Kidney (tissue), 13 donors: ENCODE measurements at regions not wholly inside any gene's neighbourhood (a gene's known extent, or its start where the extent isn't known, plus 50 kb on each side); places are given as distances from the start of the nearest gene placed in this dataset.

Source experiments
- DNase-seq, 5 donors: peaks; one replicate each; pipeline ENCODE4 v3.0.0-alpha.2; 2013 to 2020
- FAIRE-seq: peaks from 2 replicates; lab custom pipeline; 2012; peaks lifted over from hg19 to GRCh38; lab: Jason Lieb, UNC
- H3K27ac ChIP-seq, 2 donors: one replicate each; pipeline ENCODE4 v1.7.0; 2013; ENCODE audit warnings: low read depth in 2 of 2, low read length in 2 of 2, inconsistent platforms in 1 of 2
- H3K27me3 ChIP-seq: one replicate; pipeline ENCODE4 v1.7.1; 2013; ENCODE audit warnings: low read length, inconsistent platforms; ENCODE audit not compliant: control insufficient read depth, insufficient read depth
- H3K36me3 ChIP-seq, 3 donors: one replicate each; pipeline versions ENCODE4 v1.7.0 to v1.7.1; 2013; ENCODE audit warnings: low read length in 3 of 3, control low read depth in 1 of 3, inconsistent platforms in 1 of 3; ENCODE audit not compliant: insufficient read depth in 3 of 3, control insufficient read depth in 2 of 3
- H3K4me1 ChIP-seq, 3 donors: one replicate each; pipeline versions ENCODE4 v1.7.0 to v1.7.1; 2013; ENCODE audit warnings: low read length in 3 of 3, inconsistent platforms in 1 of 3, low read depth in 1 of 3; ENCODE audit not compliant: control insufficient read depth in 2 of 3, insufficient read depth in 2 of 3
- H3K4me3 ChIP-seq, 3 donors: one replicate each; pipeline versions ENCODE4 v1.7.0 to v1.8.1; 2013; ENCODE audit warnings: low read length in 3 of 3, control low read depth in 1 of 3, inconsistent platforms in 1 of 3
- H3K9ac ChIP-seq, 3 donors: one replicate each; pipeline versions ENCODE4 v1.7.0 to v1.7.1; 2013; ENCODE audit warnings: low read length in 3 of 3, control low read depth in 1 of 3, inconsistent platforms in 1 of 3
- H3K9me3 ChIP-seq, 3 donors: one replicate each; pipeline versions ENCODE4 v1.7.0 to v1.7.1; 2013; ENCODE audit warnings: low read length in 3 of 3, control low read depth in 1 of 3, inconsistent platforms in 1 of 3; ENCODE audit not compliant: control insufficient read depth in 2 of 3, insufficient read depth in 1 of 3
- intact Hi-C: fragments of 100-400 bp; cut with DNase I; formaldehyde crosslinking; loops from one replicate; pipeline ENCODE4 v1.11.1; 2022
- TF ChIP-seq, protein P1 (sequence below): IDR thresholded peaks from 3 replicates; pipeline ENCODE4 v1.5.1; 2012; ENCODE audit warnings: mild to moderate bottlenecking, moderate library complexity, borderline replicate concordance; ENCODE audit not compliant: insufficient read depth; ENCODE audit errors: extremely low read depth
- donor health status: control.
- donor health status: control.
- donor health status: control.
- donor health status: control.
- donor health status: control.
- donor health status: DM: yes; HTN: yes; CAD: no.
- donor health status: Normal renal cell carcinoma (clear cell type).

DNA sequence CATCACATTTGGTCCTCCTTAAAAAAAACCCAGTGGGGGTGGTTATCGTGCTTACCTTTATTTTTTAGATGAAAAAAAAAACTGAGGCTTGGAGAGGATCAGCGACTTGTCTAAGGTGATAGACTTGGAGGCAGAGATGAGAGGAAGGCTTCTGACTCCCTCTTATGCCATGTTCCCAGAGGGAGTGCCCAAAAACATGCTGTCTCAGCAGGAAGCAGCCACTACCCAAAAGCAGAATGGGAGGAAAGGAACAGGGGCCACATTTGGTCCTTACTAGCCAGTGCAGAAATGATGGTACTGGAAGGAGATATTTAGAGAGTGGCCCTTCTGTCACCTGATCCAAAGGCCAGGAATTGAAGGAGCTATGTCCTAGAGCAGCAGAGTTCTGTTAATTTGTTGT, 118.4 kb downstream of the B3GNT2 start:
- H3K4me1 ChIP-seq: peaks cover 0 to 3% (median 0%) of the 10 kb centered on the region in 3 donors
- H3K27me3 ChIP-seq: no peaks in the 10 kb centered on the region
- TF ChIP-seq, protein P1, sequence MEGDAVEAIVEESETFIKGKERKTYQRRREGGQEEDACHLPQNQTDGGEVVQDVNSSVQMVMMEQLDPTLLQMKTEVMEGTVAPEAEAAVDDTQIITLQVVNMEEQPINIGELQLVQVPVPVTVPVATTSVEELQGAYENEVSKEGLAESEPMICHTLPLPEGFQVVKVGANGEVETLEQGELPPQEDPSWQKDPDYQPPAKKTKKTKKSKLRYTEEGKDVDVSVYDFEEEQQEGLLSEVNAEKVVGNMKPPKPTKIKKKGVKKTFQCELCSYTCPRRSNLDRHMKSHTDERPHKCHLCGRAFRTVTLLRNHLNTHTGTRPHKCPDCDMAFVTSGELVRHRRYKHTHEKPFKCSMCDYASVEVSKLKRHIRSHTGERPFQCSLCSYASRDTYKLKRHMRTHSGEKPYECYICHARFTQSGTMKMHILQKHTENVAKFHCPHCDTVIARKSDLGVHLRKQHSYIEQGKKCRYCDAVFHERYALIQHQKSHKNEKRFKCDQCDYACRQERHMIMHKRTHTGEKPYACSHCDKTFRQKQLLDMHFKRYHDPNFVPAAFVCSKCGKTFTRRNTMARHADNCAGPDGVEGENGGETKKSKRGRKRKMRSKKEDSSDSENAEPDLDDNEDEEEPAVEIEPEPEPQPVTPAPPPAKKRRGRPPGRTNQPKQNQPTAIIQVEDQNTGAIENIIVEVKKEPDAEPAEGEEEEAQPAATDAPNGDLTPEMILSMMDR: no peak
- intact Hi-C loops: no loop called here
- H3K4me3 ChIP-seq: no peak overlapping the region
- no peak for DNase-seq
- no peak overlapping the region for H3K9ac ChIP-seq
- H3K27ac ChIP-seq: no peak overlapping the region
- H3K36me3 ChIP-seq: no peaks in the 10 kb centered on the region
- no peaks in the 10 kb centered on the region for H3K9me3 ChIP-seq
- no peak for FAIRE-seq

GRCh38 chr2:62313449-62314227, 117.7 kb downstream of the B3GNT2 start:
- Histone ChIP-seq H3K9me3 (no peaks in the 10 kb centered on the region), H3K36me3 (no peaks in the 10 kb centered on the region), H3K4me3 (no peak overlapping the region), H3K27ac (no peak overlapping the region), H3K9ac (no peak overlapping the region), H3K27me3 (no peaks in the 10 kb centered on the region), H3K4me1 (peaks cover 0 to 5% (median 0%) of the 10 kb centered on the region in 3 donors)
- FAIRE-seq (no peak), DNase-seq (no peak)
- intact Hi-C loops: no loop called here
- TF ChIP-seq, protein P1: no peak

DNA sequence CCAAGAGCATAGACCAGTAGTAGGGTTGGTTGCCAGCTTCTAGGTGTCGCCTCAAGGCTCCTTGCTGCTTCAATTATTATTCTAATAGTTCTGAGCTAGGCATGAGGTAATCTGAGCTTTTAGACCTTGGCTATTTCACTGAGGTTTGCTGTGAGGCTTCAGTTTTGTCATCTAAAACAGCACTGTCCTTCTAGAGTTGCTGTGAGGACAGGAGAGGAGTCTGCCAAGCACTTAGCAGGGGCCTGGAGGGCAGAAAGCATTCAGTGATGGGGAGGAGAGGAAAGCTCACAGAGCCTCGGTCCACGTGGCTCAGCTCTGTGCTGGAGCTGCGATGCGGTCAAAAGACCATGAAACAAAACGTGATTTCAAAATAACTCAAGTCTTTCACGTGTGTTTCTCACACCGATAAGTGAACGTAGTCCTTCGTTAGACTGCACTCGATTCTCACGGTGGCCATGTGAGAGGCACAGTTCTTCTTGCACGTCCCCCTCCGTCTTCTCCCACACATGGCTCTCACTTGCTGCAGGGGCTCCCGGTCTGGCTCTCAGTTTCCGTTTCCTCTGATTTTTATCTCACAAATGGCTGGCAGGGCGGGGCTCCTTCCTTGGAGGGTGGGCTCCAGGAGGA, 113.7 kb downstream of the B3GNT2 start:
- TF ChIP-seq, protein P1: no peak
- no peaks in the 10 kb centered on the region for H3K9me3 ChIP-seq
- intact Hi-C loops: no loop called here
- peak in 3 of 5 donors; percentile 41 to 60 (median 54) for DNase-seq
- peaks cover 0 to 19% (median 17%) of the 10 kb centered on the region in 3 donors for H3K4me1 ChIP-seq
- H3K27me3 ChIP-seq: no peaks in the 10 kb centered on the region
- no peaks in the 10 kb centered on the region for H3K36me3 ChIP-seq
- FAIRE-seq: no peak
- H3K9ac ChIP-seq: no peak overlapping the region
- peak overlapping the region in 1 of 3 donors; percentile 0 for H3K4me3 ChIP-seq
- peak overlapping the region in 1 of 2 donors; percentile 23 for H3K27ac ChIP-seq
